Fibroblast of skin of right biceps (primary cell): ENCODE measurements at regions not wholly inside any gene's neighbourhood (a gene's known extent, or its start where the extent isn't known, plus 50 kb on each side); places are given as distances from the start of the nearest gene placed in this dataset.
"Not testable (repeated sequence)": the region's sequence is repeated elsewhere in the genome, so short reads cannot be mapped to it uniquely, and the experiment has no call there.

Experiments used
- DNase-seq: peaks from one replicate; pipeline ENCODE4 v3.0.0-alpha.2; 2013

GRCh38 chr12:131380965-131381705 is 329.8 kb upstream of the SFSWAP start:
- no peak for DNase-seq

GRCh38 chr12:131381716-131382430 is 329.0 kb upstream of the SFSWAP start:
- no peak for DNase-seq

- no peak for DNase-seq
These were observed 327.6 kb upstream of the SFSWAP start for GRCh38 chr12:131383291-131383690.

- no peak for DNase-seq
These were observed 326.9 kb upstream of the SFSWAP start for GRCh38 chr12:131383741-131384543.

- no peak for DNase-seq
These were observed 326.4 kb upstream of the SFSWAP start for GRCh38 chr12:131384544-131384855.

- no peak for DNase-seq
These were observed 325.4 kb upstream of the SFSWAP start for GRCh38 chr12:131385313-131386166.

- DNase-seq, result no peak
These were observed 324.7 kb upstream of the SFSWAP start for GRCh38 chr12:131386167-131386521.

GRCh38 chr12:131386781-131387180 is 324.1 kb upstream of the SFSWAP start:
- DNase-seq, result no peak

- DNase-seq, result no peak
These were observed 323.4 kb upstream of the SFSWAP start for GRCh38 chr12:131387281-131388163.

GRCh38 chr12:131388164-131389053 is 322.5 kb upstream of the SFSWAP start:
- DNase-seq, result not testable (repeated sequence)

- DNase-seq, result no peak
These were observed 321.6 kb upstream of the SFSWAP start for GRCh38 chr12:131389054-131390013.

- no peak for DNase-seq
These were observed 320.2 kb upstream of the SFSWAP start for GRCh38 chr12:131390412-131391334.

GRCh38 chr12:131391399-131391798 is 319.5 kb upstream of the SFSWAP start:
- no peak for DNase-seq

GRCh38 chr12:131394752-131395151 is 316.1 kb upstream of the SFSWAP start:
- DNase-seq, result not testable (repeated sequence)

GRCh38 chr12:131395209-131395684 is 315.6 kb upstream of the SFSWAP start:
- not testable (repeated sequence) for DNase-seq

- no peak for DNase-seq
These were observed 314.8 kb upstream of the SFSWAP start for GRCh38 chr12:131395971-131396573.

- DNase-seq, result no peak
These were observed 313.3 kb upstream of the SFSWAP start for GRCh38 chr12:131397493-131398181.
